HG03097 (cell line): ENCODE measurements at regions not wholly inside any gene's neighbourhood (a gene's known extent, or its start where the extent isn't known, plus 50 kb on each side); places are given as distances from the start of the nearest gene placed in this dataset.
"Not testable (repeated sequence)": the region's sequence is repeated elsewhere in the genome, so short reads cannot be mapped to it uniquely, and the experiment has no call there.

Source experiments
- ATAC-seq: cut with Tn5 transposase; IDR thresholded peaks from one replicate; pipeline ENCODE4 v1.9.1; 2021; ENCODE audit not compliant: unreplicated experiment, low FRiP score

DNA sequence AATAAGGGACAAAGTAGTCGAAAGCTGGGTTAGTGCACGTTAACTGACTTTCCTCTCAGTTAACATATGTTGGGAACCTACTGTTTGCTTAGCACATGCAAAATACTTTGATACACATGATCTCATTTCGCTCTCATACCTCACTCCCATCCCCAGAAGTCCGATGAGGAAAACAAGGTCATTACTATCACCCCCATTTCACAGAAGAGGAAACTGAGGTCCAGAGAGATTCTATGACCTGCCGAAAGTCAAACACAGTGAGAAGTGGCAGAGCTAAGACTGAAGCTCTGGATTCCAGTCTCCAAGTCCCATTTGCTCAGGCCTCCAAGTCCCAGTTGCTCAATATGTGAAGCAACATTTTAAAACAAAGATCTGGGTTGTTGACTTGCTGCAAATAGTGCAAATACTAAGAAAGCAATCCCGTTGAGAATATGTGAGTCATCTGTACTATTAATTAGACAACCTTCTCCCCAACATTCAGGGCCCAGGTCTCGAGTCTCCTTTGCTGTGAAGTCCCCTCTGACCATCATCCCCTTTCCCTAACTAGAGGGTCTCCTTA lies 170.6 kb upstream of the PWP1 start:
- no peak for ATAC-seq

DNA sequence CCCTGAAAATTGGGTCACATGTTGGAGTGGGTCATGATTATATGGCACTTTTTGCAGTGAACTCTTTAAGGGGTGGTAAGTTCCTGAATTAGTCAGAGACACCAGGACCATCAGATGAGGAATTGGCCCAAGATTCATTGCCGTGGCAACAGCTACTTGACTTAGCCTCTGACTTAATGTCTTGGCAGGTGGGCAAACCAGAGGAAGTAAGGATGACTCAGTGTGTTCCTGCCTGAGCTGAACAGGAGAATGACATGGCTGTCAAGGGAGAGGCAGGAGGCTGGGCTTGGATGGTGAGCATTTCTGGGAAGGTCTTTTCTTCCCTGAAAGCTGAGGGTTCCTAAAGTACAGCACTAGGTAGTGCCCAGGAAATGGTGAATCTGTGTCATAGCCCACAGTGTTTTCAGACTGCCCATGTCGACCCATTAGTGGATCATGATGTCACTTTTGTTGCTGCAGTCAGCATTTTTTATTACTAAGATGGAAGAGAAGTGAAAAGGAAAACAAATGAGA lies 170.1 kb upstream of the PWP1 start:
- ATAC-seq = no peak

DNA sequence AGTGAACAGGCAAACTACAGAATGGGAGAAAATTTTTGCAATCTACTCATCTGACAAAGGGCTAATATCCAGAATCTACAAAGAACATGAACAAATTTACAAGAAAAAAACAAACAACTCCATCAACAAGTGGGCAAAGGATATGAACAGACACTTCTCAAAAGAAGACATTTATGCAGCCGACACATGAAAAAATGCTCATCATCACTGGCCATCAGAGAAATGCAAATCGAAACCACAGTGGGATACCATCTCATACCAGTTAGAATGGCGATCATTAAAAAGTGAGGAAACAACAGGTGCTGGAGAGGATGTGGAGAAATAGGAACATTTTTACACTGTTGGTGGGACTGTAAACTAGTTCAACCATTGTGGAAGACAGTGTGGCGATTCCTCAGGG lies 167.8 kb upstream of the PWP1 start:
- ATAC-seq = not testable (repeated sequence)

DNA sequence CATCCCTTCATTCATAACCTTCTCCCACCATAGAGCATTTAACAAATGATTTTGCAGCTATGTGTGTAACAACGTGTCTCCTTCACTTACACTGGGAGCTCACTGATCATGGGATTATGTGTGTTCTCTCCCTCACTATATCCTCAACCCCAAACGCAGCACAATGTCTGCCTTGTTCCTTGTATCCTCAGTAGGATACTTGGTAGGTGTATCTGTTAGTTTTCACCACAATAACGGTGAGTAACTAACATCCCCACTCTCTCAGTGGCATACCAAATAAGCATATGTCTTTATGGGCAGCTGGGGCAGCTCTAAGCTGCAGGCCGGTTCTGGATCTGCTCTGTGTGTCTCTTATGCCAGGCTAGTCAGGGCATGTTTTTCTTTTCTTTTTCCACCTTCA lies 166.7 kb upstream of the PWP1 start:
- ATAC-seq = no peak

DNA sequence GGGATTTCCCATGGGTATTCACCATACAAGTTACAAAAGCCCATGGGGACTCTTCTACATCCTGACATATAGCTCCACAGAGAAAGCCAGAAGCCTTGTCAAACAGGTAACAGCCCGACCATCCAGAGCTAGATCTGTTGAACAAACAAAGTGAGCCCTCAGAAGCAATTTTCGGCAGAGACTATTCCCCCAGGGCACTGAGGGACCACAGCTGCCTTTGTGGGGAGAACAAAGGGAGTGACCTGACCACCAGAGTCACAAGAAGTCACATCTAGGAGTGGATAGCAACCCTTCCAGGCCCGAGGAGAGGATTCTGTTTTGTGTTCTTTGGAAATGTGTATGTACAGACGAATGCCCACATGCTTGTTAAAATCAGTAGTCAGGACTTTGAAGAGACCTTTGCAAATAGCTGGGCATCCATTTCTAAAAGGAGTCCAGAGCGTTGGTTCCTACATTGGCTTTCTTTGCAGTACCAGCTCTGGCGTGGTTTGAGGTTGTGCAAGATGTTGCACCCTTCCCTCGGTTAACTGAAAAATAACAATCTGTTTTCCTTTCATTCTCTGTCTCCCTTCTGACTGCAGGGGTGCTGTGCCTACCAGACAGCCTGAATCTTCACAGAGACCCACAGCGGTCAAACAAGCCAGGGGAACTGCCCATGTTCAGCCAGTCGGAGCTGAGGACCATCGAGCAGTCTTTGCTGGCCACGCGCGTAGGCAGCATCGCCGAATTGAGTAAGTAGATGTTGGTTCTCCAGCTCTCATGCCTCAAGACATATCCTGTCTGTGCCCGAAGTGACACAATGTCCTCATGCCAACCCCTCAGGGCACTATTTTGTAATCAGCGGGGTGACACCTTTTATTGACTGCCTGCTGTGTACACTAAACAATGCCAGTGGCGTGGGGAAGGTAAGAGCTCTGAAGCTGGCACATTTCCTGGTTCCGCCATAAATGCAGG lies 165.4 kb upstream of the PWP1 start:
- ATAC-seq = no peak

DNA sequence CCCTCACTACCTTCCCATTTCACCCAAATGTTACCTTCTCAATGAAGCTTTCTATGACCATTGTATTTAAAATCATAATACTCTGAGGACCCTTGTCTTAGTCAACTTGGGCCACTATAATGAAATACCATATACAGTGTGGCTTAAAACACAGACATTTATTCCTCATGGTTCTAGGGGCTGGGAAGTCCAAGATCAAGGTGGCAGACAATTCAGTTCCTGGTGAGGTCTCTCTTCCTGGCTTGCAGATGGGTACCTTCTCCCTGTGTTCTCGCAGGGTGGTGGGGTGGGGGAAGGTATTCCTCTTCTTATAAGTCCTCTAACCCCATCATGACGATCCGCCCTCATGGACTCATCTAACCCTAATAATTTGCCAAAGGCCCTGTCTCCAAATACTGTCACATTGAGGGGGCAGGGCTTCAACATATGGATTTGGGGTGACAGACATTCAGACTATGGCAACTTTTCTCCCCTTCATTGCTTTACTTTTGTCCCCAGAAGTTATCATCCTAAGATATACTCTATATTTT lies 163.7 kb upstream of the PWP1 start:
- no peak for ATAC-seq

DNA sequence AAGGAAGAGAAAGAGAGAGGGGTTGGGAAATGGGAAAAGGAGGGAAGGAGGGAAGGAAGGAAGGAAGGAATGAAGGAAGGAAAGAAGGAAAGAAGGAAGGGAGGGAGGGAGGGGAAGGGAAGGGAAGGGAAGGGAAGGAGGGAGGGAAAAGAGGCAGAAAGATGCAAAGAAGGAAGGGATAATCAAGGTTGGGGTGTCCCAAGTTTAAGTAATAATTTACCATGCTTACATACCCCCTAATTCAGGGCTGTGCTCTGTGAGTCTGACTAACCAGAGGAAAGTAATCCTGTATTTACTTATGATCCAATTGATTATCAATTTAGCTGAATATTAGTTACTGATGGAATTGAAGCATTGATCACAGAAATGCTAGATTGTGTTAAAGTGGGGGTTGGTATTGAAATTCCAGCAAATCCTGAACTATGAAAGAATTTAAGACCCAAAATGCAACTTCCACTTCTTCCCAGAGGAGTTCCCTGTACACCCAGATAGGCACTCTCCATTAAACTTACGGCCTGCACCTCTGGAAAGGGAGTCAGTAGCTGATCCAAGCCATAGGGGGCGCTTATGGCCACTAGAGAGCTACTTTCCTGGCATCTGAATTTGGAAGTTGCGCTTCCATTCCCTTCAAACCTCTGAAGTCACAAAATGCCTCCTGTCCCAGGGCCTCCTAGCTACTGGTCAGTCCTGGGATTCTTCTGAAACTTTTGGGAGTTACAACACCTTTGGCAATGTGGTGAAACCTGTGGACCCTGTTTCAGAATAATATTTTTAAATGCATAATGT lies 162.7 kb upstream of the PWP1 start:
- no peak for ATAC-seq

DNA sequence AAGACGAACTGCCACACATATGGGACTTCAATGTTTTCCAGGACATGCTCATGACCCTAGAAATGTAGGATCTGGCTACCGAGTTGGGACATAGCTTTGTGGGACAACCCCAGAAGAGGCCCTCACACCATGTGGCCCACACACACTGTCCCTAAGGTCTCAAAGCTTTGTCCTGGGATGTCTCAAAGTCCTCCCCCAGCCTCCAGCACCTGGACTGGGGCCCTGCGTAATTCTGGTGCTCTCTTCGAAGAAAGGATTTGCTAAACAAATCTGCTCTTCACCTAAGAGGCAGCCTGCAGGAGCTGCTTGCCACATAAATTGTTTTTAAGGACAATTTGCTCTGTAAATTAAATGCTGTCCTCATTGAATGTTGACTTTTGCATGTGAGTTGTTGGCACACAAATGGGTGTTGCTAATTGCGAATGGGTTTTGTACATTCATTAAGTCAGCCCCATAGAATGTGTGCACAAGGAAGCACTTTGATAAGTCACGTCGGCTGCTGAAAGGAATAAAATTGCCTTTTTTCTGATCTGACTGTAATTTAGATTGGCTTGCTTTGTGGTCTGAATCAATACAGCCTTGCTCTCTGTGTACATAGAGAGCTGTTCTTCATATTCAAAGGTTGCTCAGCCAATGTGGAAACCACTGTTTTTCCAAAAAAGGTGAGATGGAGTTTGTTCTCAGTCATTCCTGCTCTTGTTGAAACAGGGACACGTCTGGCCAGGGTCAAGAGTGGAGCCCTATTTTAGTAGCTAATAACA lies 161.6 kb upstream of the PWP1 start:
- no peak for ATAC-seq

DNA sequence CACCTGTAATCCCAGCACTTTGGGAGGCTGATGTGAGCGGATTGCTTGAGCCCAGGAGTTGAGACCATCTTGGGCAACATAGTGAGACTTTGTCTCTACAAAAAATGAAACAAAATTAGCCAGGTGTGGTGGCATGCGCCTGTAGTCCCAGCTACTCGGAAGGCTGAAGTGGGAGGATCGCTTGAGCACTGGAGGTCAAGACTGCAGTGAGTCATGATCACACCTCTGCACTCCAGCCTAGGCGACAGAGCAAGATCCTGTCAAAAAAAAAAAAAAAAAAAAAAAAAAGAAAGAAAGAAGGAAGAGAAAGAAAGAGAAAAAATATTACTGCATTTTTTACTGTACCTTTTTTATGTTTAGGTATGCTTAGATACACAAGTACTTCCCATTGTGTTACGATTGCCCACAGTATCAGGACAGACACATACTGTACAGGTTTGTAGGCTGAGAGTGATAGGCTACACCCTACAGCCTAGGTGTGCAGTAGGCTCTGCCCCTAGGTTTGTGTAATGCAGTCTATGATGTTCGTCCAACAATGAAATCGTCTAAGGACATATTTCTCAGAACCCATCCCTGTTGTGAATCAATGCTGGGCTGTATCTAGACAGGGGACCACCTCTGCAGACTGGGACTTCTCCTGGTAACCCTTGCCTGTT lies 160.4 kb upstream of the PWP1 start:
- ATAC-seq = no peak

DNA sequence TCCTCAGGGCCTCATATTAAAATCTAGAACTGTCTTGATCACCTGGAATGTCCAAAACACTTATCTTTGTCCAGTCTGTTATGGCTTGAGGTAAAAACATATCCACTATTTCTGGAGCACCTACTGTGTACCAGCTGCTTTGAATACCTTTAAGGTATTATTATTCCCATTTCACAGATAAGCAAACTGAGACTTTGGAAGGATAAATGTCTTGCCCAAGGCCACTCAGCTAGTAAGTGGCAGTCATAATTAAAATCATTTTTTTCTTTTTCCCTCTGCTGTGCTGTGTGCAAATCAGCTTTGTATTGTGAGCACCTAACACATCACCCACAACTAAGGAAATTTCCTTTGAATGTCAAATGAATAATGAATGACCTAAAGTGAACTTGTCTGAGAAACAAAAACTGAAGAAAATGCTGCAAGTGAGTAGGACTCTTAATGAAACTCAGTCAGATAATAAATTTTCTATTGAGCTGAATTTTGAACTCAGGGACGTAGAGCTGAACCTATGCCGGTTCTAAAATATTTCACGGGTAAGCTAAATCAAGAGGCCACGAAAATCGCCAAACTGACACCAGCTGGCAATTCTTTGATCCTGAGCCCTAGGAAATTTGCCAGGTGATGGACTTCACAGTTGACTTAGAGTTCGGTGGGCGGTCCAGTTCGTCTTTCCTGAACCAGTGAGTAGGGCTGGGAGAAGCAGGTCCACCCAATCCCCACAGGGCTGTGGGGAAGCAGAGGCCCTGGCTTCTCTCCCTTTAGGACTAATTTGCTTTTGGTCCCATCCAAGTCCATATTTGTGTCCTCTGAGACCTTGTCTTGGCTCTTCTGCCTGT lies 159.7 kb upstream of the PWP1 start:
- ATAC-seq = no peak

DNA sequence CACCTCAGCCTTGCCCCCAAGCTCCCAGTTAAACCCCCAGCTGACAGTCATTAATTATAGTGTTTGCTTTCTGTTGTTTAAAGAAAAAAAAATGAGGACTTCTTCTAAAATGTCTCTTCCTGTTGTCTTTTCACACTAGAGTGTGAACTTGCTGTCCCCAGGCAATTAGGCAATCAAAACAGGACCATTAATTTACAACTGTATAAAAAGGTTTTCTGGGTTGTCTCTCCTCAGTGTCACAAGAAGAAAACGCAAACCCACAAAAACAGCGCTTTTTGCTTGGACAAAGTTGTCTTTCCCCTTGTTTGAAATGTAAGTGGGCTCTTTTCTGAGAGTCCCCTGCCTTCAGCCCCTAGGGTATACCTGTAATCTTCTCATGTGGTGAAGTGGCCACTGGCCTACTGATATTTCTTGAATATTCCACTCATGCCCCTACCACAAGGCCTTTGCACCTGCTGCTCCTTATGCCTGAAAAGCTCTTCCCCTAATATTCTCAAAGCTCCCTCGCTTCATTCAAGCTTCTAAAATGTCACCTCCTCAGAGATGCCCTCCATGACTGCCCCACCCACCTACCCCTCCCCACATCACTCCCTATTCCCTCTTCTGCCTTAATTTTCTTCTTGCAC lies 158.9 kb upstream of the PWP1 start:
- ATAC-seq = no peak

DNA sequence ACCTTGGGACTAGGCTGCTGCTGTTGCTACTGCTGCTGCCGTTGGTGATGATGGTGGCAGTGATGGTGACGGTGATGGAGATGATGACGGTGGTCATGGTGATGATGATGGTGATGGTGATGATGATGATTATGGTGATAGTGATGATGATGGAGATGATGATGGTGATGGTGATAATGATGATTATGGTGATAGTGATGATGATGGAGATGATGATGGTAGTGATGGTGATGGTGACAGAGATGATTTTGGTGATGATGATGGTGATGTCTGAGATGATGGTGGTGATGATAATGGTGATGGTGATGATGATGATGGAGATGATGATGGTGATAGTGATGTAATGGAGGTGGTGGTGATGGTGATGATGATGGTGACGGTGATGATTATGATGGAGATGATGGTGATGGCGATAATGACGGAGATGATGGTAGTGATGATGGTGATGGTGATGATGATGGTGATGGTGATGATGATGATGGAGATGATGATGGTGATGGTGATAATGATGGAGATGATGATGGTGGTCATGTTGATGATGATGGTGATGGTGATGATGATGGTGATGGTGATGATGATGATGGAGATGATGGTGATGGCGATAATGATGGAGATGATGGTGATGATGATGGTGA lies 156.8 kb upstream of the PWP1 start:
- ATAC-seq = no peak

DNA sequence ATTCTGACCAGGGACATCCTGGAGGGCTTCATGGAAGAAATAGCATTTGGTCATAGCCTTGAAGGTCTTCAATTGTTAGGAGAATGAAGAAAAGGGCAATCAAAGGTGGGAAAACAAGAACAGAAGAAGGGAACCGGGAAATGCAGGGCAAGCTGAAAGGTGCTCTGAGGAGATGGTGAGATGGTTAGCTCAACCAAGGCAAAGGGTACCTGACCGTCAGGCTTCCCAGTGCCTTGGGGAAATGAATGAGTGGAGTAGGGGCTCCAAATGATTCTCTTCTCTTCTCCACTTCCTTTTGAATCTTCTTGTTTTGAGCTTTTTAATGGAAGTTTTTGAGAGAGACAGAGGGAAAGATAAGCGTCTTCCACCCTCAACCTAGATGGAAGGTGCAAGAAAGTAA lies 155.6 kb upstream of the PWP1 start:
- no peak for ATAC-seq

DNA sequence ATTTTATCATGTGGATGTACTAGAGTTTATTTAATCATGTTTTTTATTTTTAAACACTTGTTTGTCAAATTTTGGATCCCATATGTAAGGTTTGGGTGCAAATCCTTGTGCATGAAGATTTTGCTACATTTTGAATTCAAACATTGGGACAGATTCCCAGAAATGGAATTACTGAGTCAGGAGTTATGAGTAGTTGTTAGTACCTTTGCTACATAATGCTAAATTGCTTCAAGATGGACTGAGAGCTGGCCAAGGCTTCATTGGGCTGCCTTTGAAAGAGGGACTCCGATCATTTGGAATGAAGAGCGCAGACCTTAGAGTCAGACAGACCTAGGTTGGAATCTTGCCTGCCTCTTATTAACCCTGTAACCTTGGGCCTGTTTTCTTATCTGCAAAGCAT lies 154.9 kb upstream of the PWP1 start:
- ATAC-seq = no peak

DNA sequence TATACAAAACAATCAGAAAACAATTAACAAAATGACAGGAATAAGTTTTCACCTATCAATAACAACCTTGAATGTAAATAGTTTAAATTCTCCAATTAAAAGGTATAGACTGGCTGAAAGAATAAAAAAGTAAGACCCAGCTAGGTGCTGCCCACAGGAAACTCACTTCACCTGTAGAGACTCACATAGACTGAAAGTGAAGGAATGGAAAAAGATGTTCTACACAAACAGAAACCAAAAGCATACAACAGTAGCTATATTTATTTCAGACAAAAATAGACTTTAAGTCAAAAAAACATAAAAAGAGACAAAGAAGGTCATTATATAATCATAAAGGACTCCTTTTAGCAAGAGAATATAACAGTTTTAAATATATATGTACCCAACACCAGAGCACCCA lies 152.4 kb upstream of the PWP1 start:
- no peak for ATAC-seq

DNA sequence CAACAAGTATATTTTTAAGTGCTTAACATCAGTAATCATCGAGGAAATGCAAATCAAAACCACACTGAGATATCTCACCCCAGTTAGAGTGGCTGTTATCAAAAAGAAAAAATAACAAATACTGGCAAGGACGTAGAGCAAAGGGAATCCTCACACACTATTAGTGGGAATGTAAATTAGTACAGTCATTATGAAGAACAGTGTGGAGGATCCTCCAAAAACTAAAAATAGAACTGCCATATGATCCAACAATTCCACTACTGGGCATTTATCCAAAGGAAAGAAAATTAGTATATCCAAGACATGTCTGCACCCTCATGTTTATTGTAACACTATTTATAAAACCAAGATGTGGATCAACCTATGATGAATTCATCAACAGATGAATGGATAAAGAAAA lies 149.0 kb upstream of the PWP1 start:
- ATAC-seq = no peak

DNA sequence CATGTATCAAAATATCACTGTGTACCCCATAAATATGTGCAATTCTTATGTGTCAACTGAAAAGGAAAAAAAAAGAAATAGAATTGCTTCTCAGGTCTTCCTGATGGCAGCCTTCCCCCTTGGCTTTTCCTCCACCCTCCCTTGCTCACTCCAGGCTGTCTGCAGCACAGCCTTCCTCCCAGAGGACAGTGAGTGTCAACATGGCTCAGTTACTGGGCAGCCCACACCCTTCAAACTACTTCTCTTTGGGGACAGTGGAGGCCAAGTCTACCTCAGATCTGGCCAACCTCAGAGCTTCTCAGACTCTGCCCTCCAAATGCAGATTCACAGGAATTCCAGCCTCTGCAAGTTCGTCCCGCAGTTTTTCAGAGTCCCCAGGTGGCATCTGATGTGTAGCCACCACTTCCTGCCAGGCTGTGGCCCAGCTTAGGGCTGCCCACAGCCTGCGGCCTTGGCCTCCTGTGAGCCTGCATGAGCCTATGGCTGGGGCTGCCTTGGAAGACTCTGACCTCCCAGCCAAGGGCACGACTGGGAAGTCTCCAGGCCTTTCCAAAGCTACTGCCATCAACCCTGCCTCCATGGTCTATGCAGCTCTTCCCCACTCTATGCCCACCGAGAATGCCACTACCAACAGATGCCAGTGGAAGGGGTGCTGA lies 148.0 kb upstream of the PWP1 start:
- no peak for ATAC-seq
